K562 (cell line): ENCODE measurements at regions not wholly inside any gene's neighbourhood (a gene's known extent, or its start where the extent isn't known, plus 50 kb on each side); places are given as distances from the start of the nearest gene placed in this dataset.

Experiments
- BACH1 ChIP-seq: fragments of 200-800 bp; sonication (Bioruptor generic); IDR thresholded peaks from 2 replicates; pipeline ENCODE4 v1.6.1; 2016; ENCODE audit warnings: missing genetic modification characterization, missing compliant biosample characterization
- FOXM1 ChIP-seq, 2 experiments: fragments of 450-650 bp in 1 of 2; sonication (generic) in 1 of 2; formaldehyde crosslinking in 1 of 2; IDR thresholded peaks; 2 replicates each; pipeline versions ENCODE4 v1.6.1 to v1.9.0; 2017 to 2022; ENCODE audit warnings: low read depth in 2 of 2, mild to moderate bottlenecking in 2 of 2, missing genetic modification reagents in 1 of 2, moderate library complexity in 1 of 2
- GATAD2B ChIP-seq: fragments of 450-650 bp; IDR thresholded peaks from 2 replicates; pipeline ENCODE4 v1.6.1; 2017; ENCODE audit warnings: mild to moderate bottlenecking, borderline replicate concordance
- MAFK ChIP-seq: IDR thresholded peaks from 2 replicates; pipeline ENCODE4 v1.6.1; 2011; ENCODE audit warnings: low read length, improper control_type of control experiment
- STAT5A ChIP-seq: IDR thresholded peaks from 2 replicates; pipeline ENCODE4 v1.6.1; 2012; ENCODE audit warnings: low read length, inconsistent platforms, borderline replicate concordance
- TAF15 ChIP-seq: fragments of 200-400 bp; formaldehyde crosslinking; IDR thresholded peaks from 2 replicates; pipeline ENCODE4 v1.6.1; 2017; ENCODE audit warnings: mild to moderate bottlenecking, low read depth, low read length, moderate library complexity

DNA sequence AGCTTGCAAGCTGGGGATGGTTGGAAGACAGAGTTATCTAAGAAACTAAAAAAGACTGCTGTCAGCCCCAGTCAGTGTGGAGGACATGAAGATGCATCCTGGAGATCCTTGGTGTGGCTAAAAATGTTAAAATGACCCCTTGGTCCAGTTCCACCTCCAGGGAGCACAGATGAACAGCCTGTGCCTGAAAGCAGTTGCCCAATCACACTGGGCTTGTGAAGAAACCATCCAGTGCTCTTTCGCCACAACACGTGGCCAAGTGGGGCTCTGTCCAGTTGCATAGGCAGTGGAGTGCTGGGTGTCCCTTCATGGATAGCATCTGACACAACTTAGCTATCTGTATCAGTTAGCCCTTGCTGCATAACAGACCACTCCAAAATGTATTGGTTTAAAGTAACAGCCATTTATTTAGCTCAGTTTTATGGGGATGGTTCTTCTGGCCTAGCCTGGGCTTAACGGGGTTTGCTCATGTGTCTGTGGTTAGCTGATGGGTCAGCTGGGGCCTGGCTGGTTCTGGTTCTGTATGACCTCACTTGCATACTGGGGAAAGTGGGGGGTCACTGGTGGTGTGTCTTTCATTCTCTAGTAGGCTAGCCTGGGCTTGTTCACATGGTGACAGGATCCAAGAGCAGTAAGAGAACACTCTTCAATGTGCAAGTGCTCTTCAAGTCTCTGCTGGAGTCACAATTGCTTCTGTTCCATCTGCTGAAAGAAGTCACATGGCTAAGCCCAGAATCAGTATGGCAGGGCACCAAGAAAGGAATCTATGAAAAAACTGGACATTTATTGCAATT lies 226.2 kb downstream of the PDCD6IP start:
- TF ChIP-seq FOXM1 (IDR thresholded peaks at IDR 0.05; ENCODE audit: low read depth) (no peak), FOXM1 (CRISPR knock-in tag; IDR thresholded peaks at IDR 0.05; ENCODE audit: low read depth) (no peak), MAFK (no peak), TAF15 (no peak), BACH1 (no peak), STAT5A (no peak), GATAD2B (no peak)
